ENCODE measurements at regions not wholly inside any gene's neighbourhood (a gene's known extent, or its start where the extent isn't known, plus 50 kb on each side); places are given as distances from the start of the nearest gene placed in this dataset.

DNA sequence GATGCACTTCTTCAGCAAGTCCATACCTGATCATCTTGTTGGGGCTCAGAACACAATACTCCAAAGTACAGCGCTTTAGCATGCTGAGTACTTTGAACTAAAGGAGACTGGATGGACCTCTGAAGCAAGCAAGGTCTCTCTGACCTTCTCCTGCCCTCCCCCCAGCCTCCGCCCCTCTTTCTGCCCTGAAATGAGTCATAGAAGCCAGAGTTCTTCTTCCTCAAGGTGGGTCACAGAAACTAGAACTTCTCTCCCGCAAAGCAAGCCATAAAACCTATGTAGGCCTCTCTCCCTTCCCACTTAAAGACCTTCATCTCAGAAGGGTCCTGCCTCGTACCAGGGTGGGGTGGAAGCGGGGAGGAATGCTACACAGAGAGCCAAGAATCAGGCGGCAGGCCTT lies 230.5 kb upstream of the PROK2 start:
- TF ChIP-seq, protein P1, sequence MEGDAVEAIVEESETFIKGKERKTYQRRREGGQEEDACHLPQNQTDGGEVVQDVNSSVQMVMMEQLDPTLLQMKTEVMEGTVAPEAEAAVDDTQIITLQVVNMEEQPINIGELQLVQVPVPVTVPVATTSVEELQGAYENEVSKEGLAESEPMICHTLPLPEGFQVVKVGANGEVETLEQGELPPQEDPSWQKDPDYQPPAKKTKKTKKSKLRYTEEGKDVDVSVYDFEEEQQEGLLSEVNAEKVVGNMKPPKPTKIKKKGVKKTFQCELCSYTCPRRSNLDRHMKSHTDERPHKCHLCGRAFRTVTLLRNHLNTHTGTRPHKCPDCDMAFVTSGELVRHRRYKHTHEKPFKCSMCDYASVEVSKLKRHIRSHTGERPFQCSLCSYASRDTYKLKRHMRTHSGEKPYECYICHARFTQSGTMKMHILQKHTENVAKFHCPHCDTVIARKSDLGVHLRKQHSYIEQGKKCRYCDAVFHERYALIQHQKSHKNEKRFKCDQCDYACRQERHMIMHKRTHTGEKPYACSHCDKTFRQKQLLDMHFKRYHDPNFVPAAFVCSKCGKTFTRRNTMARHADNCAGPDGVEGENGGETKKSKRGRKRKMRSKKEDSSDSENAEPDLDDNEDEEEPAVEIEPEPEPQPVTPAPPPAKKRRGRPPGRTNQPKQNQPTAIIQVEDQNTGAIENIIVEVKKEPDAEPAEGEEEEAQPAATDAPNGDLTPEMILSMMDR (IDR thresholded peaks at IDR 0.05 in 4 of 5, conservative IDR thresholded peaks at IDR 0.05 in 1 of 5) = no peak
- no peak for TF ChIP-seq POLR2A (IDR thresholded peaks at IDR 0.05)

All from gastrocnemius medialis (tissue), 4 donors.